ENCODE measurements at regions not wholly inside any gene's neighbourhood (a gene's known extent, or its start where the extent isn't known, plus 50 kb on each side); places are given as distances from the start of the nearest gene placed in this dataset.
"Not testable (repeated sequence)": the region's sequence is repeated elsewhere in the genome, so short reads cannot be mapped to it uniquely, and the experiment has no call there.

GRCh38 chr1:121048769-121049443 lies 135.2 kb downstream of the FAM72B start:
- POLR2A ChIA-PET: not testable (repeated sequence)

GRCh38 chr1:121050097-121050496 lies 134.0 kb downstream of the FAM72B start:
- H4K20me1 ChIP-seq (ENCODE audit: insufficient read depth); H3K27ac ChIP-seq (ENCODE audit: low read depth in 2 of 2, low read length in 1 of 2); H3K27me3 ChIP-seq (ENCODE audit: insufficient read depth); H3K79me2 ChIP-seq (ENCODE audit: insufficient read depth); H3K9me3 ChIP-seq; H3K4me3 ChIP-seq (ENCODE audit: low read depth in 2 of 2, low read length in 1 of 2); H3K36me3 ChIP-seq (replicated peaks in 1 of 2; ENCODE audit: control insufficient read depth in 1 of 2, insufficient read depth in 2 of 2, low read length in 1 of 2); H3F3A ChIP-seq (replicated peaks; ENCODE audit: insufficient read depth); DNase-seq; H3K4me2 ChIP-seq; H3K9me2 ChIP-seq; H2AFZ ChIP-seq (ENCODE audit: low read depth); POLR2A ChIA-PET; H3K9ac ChIP-seq; CTCF ChIA-PET; H3K4me1 ChIP-seq (ENCODE audit: control insufficient read depth in 1 of 2, insufficient read depth in 2 of 2, low read depth in 1 of 2, low read length in 1 of 2): not testable (repeated sequence)
- 36% methylated on average over 5 of the region's 5 CpGs for WGBS (ENCODE audit: low lambda C conversion rate)

More at GRCh38 chr1:121048769-121049443, 135.2 kb downstream of the FAM72B start:
- H2AFZ ChIP-seq (ENCODE audit: low read depth); CTCF ChIA-PET; H3K79me2 ChIP-seq (ENCODE audit: insufficient read depth); H3K27ac ChIP-seq (ENCODE audit: low read depth in 2 of 2, low read length in 1 of 2); H3K4me3 ChIP-seq (ENCODE audit: low read depth in 2 of 2, low read length in 1 of 2); H3K9ac ChIP-seq; H3K4me1 ChIP-seq (ENCODE audit: control insufficient read depth in 1 of 2, insufficient read depth in 2 of 2, low read depth in 1 of 2, low read length in 1 of 2); DNase-seq; H3K9me3 ChIP-seq; H3K4me2 ChIP-seq; H4K20me1 ChIP-seq (ENCODE audit: insufficient read depth); H3K27me3 ChIP-seq (ENCODE audit: insufficient read depth); H3F3A ChIP-seq (replicated peaks; ENCODE audit: insufficient read depth); H3K9me2 ChIP-seq; H3K36me3 ChIP-seq (replicated peaks in 1 of 2; ENCODE audit: control insufficient read depth in 1 of 2, insufficient read depth in 2 of 2, low read length in 1 of 2): not testable (repeated sequence)
- 43% methylated on average over 7 of the region's 13 CpGs for WGBS (ENCODE audit: low lambda C conversion rate)

- POLR2A ChIA-PET; H3K27me3 ChIP-seq (ENCODE audit: insufficient read depth); H3K9me2 ChIP-seq; H4K20me1 ChIP-seq (ENCODE audit: insufficient read depth); CTCF ChIA-PET; H3K4me3 ChIP-seq (ENCODE audit: low read depth in 2 of 2, low read length in 1 of 2); H3K36me3 ChIP-seq (replicated peaks in 1 of 2; ENCODE audit: control insufficient read depth in 1 of 2, insufficient read depth in 2 of 2, low read length in 1 of 2); H3F3A ChIP-seq (replicated peaks; ENCODE audit: insufficient read depth); H2AFZ ChIP-seq (ENCODE audit: low read depth); DNase-seq; H3K9me3 ChIP-seq; H3K4me2 ChIP-seq; H3K9ac ChIP-seq; H3K27ac ChIP-seq (ENCODE audit: low read depth in 2 of 2, low read length in 1 of 2); H3K4me1 ChIP-seq (ENCODE audit: control insufficient read depth in 1 of 2, insufficient read depth in 2 of 2, low read depth in 1 of 2, low read length in 1 of 2); H3K79me2 ChIP-seq (ENCODE audit: insufficient read depth): not testable (repeated sequence)
- 83% methylated on average over 19 of the region's 40 CpGs for WGBS (ENCODE audit: low lambda C conversion rate)
Observed at GRCh38 chr1:121051161-121051790, 132.9 kb downstream of the FAM72B start.

GRCh38 chr1:121052081-121052660 lies 132.0 kb downstream of the FAM72B start:
- CTCF ChIA-PET; H3K4me1 ChIP-seq (ENCODE audit: control insufficient read depth in 1 of 2, insufficient read depth in 2 of 2, low read depth in 1 of 2, low read length in 1 of 2); H2AFZ ChIP-seq (ENCODE audit: low read depth); H4K20me1 ChIP-seq (ENCODE audit: insufficient read depth); H3K36me3 ChIP-seq (replicated peaks in 1 of 2; ENCODE audit: control insufficient read depth in 1 of 2, insufficient read depth in 2 of 2, low read length in 1 of 2); H3K9ac ChIP-seq; H3F3A ChIP-seq (replicated peaks; ENCODE audit: insufficient read depth); H3K9me2 ChIP-seq; H3K79me2 ChIP-seq (ENCODE audit: insufficient read depth); POLR2A ChIA-PET; DNase-seq; H3K9me3 ChIP-seq; H3K4me3 ChIP-seq (ENCODE audit: low read depth in 2 of 2, low read length in 1 of 2); H3K4me2 ChIP-seq; H3K27ac ChIP-seq (ENCODE audit: low read depth in 2 of 2, low read length in 1 of 2); H3K27me3 ChIP-seq (ENCODE audit: insufficient read depth): not testable (repeated sequence)
- 77% methylated on average over 21 of the region's 34 CpGs for WGBS (ENCODE audit: low lambda C conversion rate)

GRCh38 chr1:121054928-121055327 lies 129.2 kb downstream of the FAM72B start:
- H3F3A ChIP-seq (replicated peaks; ENCODE audit: insufficient read depth); POLR2A ChIA-PET; H3K9me3 ChIP-seq; H3K36me3 ChIP-seq (replicated peaks in 1 of 2; ENCODE audit: control insufficient read depth in 1 of 2, insufficient read depth in 2 of 2, low read length in 1 of 2); H3K9ac ChIP-seq; CTCF ChIA-PET; H3K27me3 ChIP-seq (ENCODE audit: insufficient read depth); H3K9me2 ChIP-seq; H3K27ac ChIP-seq (ENCODE audit: low read depth in 2 of 2, low read length in 1 of 2); DNase-seq; H2AFZ ChIP-seq (ENCODE audit: low read depth); H3K4me2 ChIP-seq; H3K79me2 ChIP-seq (ENCODE audit: insufficient read depth); H3K4me1 ChIP-seq (ENCODE audit: control insufficient read depth in 1 of 2, insufficient read depth in 2 of 2, low read depth in 1 of 2, low read length in 1 of 2); H4K20me1 ChIP-seq (ENCODE audit: insufficient read depth); H3K4me3 ChIP-seq (ENCODE audit: low read depth in 2 of 2, low read length in 1 of 2): not testable (repeated sequence)
- WGBS (ENCODE audit: low lambda C conversion rate): no CpG with 5 or more reads among the region's 1 CpG

- H2AFZ ChIP-seq (ENCODE audit: low read depth); H3K9me3 ChIP-seq; H3K4me3 ChIP-seq (ENCODE audit: low read depth in 2 of 2, low read length in 1 of 2); H3K27me3 ChIP-seq (ENCODE audit: insufficient read depth); CTCF ChIA-PET; H3K79me2 ChIP-seq (ENCODE audit: insufficient read depth); POLR2A ChIA-PET; H3K4me1 ChIP-seq (ENCODE audit: control insufficient read depth in 1 of 2, insufficient read depth in 2 of 2, low read depth in 1 of 2, low read length in 1 of 2); H3K36me3 ChIP-seq (replicated peaks in 1 of 2; ENCODE audit: control insufficient read depth in 1 of 2, insufficient read depth in 2 of 2, low read length in 1 of 2); H3K9ac ChIP-seq; DNase-seq; H3F3A ChIP-seq (replicated peaks; ENCODE audit: insufficient read depth); H3K4me2 ChIP-seq; H3K9me2 ChIP-seq; H4K20me1 ChIP-seq (ENCODE audit: insufficient read depth); H3K27ac ChIP-seq (ENCODE audit: low read depth in 2 of 2, low read length in 1 of 2): not testable (repeated sequence)
- no CpG with 5 or more reads among the region's 1 CpG for WGBS (ENCODE audit: low lambda C conversion rate)
Observed at GRCh38 chr1:121066925-121067324, 117.2 kb downstream of the FAM72B start.

All from SK-N-SH (cell line).